ENCODE measurements at regions not wholly inside any gene's neighbourhood (a gene's known extent, or its start where the extent isn't known, plus 50 kb on each side); places are given as distances from the start of the nearest gene placed in this dataset.
"Not testable (repeated sequence)": the region's sequence is repeated elsewhere in the genome, so short reads cannot be mapped to it uniquely, and the experiment has no call there.

DNA sequence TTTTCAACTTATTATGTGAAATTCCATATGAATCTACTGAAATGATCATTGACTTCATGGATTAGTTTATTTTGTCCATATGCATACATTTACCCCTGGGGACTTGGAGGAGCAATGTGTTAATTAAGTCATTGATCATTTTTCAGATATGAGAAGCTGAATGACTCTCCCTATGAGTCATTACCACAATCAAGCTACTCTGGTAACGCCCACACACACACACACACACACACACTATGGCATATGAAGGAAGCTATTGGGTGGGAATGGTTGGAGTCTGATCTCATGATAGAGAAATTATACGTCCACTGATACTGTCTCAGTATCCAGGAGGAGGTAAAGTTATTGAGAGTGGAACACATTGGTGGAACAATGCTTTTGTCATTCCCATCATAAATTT, 528.9 kb downstream of the AGTPBP1 start:
- DNase-seq, result peak in 1 of 51 donors; percentile 10

DNA sequence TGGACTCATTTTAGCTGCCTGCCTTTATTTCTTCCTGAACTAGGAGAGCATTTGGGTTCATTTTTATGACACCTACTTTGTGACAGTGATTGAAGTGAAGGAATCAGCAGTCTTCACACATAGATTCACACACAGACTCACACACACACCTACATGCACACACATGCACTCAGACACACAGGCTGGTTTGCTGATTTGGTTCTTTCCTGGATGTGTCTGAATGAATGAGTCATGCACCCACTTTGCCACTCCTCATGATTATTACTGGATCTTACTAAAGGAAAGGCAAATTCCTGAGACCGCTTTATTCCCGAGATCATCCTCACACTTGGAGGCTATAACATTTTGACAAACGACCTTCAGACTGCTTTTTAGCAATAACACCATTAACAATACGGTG, 529.5 kb downstream of the AGTPBP1 start:
- no peak for DNase-seq

DNA sequence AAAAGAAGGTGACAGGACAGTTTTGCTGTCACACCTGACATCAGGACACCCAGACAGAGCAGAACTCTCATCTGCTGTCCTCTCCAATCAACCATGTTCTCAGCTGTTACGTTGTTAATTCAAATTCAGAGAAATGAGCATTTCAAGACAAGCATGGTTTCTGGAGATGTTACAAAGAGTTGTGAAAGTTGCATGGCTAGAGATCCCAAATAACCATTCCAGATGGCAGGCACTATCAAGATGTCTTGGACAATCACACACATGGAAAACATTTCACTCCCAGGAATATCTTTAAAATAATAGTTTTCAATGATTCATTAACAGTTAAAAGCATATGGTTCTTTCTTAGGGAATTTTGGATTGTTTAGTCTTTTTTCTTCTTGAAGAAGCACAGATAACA, 533.1 kb downstream of the AGTPBP1 start:
- DNase-seq, result no peak

DNA sequence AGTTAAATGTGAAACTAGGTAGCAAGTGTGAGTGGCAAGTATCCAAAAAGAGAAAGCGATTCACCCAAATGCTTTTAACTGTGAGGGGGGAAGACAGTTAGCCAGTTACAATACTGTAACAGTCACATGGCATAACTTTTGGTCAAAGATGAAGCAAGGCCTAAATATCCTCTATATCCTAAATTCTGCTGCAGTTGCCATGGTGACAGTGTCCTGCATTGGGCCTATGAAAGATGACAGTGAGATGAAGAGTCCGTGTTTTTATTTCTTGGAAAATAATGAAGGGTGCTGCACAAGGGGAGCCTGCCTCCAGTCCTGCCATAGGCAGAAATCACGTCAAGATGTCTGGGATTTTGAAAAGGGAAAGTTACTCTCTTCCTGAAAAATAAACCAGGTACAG, 534.6 kb downstream of the NTRK2 start:
- DNase-seq, result peak in 1 of 51 donors; percentile 1

DNA sequence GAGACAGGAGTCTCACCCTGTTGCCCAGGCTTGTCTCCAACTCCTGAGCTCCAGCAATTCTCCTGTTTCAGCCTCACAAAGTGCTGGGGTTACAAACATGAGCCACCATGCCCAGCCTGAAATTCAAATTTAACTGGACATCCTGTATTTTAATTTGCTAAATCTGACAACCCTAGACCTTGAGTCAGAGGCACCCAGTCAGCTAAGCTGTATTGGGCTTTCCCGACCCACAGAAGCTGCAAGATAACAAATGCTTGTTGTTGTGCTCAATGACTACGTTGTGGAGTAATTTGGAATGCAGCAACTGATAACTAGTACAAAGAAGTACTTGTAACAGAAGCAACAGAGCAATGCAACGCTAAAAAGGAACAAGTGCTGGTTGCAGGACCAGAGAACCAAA, 533.1 kb downstream of the NTRK2 start:
- DNase-seq, result peak in 8 of 51 donors; percentile 3 to 51 (median 28)

DNA sequence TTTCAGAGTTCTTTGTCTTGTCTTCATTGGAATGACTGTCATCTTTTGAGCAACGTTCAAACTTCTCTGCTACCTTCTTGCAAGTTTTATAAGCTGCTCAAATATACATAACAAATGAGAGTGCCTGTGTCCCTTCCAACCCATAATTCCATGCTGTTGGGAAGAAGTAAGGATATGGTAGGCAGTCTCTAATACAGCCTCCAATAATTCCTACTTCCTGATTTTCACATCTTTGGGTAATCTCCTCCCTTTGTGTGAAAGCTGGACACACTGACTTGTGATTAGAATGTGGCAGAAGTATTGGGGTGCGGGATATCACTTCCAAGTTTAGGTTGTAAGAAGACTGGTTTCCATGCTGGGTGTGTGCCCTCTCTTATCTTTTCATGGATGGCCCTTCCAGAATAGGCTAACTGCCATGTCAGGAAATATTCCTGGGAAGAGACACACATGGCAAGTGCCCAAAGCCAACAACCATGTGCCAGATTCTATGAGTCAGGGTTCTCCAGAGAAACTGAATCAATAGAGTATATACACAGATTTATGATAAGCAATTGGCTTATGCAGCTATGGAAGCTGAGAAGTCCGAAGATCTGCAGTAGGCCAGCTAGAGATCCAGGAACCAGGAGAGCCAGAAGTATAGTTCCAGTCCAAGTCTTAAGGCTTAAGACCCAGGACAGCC, 531.3 kb downstream of the NTRK2 start:
- DNase-seq, result no peak

DNA sequence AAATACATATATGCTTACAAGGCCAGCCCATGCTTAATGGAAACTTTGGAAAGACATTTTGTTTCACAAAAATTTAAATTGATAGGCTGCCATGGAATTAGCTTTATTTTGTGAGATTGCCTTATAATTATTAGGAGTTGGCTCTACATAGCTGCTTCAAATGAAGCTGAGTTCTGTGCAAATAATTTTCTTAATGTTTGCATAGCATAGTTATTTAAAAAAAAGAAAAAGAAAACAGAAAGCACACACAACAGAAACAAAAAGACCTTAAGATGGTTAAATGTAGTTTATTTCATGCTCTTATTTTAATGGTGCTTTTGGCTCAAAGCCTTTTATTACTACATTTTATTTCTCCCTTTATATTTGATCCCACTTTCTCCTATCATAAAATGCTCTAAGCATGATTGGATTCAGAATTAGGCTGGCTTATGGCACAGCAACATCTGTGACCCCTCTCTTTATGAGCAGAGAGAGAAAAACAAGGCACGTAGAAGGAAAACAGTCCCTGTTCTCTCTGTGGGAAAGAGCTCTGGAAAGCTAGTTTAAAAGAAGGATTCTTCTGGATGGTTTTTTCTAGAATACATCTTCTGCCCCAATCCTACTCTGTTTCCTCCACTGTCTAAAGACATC, 530.5 kb downstream of the NTRK2 start:
- DNase-seq, result no peak

DNA sequence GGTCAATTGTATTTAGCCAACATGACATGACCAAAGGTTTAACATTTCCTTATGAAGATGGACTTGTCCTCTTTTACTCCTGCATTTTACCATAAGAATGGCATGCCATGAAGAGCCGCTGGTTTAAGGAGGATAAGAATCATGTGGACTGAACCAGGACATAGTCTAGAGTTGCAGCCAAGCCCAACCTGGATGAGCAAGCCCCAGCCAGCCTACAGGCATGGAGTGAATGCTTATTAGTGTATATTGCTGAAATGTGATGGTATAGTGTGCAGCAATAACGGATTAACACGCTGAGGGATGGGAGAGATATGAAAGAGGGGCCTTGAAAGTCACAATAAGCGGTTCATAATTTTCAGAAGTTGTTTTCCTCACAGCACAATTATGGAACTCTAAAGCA, 523.2 kb downstream of the NTRK2 start:
- no peak for DNase-seq

DNA sequence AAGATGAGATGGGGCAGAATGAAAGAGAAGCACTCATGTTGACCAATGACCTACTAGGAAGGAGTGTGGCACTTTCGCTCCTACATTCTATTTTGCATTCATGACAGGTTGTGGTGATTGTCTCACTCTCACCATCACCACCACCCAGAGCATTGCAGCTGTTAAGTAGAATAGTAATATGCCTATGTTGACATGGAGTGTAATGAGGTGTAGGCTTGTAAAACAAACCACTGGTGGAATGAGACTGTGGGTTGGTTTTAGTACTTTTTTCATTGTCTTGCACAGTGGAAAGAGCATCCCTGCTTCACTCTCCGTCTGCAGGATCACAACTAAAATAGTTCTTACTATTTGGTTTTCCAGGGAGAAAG, 516.7 kb downstream of the NTRK2 start:
- no peak for DNase-seq

DNA sequence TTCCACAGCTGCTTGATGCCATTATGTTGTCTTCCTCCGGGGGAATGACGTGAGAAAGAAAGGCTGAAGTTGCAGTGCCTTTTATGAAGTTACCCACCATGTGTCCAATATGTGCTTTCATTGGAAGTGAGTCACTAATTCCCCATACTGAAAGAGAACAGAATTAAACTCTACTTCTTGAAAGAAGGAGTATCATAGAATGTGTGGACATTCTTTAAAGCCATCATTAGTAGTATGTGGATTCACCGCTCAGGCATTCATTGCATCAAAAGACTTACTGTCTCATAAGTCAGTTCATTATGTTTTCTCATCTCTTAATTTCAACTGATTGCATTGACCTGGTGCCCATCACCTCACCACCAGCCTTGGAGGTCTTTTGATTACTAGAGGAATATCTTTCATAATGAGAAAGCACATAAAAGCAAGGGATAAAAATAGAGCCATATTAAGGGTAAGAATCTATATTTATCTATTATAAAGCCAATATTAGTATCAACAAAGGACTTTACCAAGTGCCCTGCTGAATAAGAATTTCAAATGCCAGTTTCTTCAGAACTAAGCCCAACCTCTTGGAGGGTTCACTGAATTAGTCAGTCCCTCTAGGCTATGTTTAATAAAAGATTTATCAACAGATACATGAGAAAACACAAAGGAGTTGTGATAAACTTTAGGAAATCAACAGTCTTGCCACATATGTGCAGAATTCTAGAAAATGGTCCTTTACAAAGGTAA, 516.1 kb downstream of the NTRK2 start:
- no peak for DNase-seq

DNA sequence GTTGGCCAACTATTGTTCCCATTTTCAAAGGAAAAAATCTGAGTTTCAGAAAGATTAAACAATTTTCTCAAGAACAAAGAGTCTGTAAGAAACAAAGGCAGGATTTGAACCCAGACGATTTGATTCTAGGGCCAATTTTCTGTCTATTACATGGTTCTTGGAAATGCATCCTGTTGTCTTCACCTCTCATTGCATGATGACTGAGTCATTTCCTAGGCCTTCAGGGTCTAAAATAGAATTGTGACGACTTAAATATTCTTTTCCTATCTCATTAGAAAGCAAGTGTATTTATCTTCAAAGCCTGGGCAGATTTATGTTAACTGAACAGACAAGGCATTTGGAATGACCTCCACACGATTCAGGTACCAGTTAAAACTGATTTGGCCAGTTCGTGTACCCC, 512.9 kb downstream of the NTRK2 start:
- DNase-seq, result no peak

DNA sequence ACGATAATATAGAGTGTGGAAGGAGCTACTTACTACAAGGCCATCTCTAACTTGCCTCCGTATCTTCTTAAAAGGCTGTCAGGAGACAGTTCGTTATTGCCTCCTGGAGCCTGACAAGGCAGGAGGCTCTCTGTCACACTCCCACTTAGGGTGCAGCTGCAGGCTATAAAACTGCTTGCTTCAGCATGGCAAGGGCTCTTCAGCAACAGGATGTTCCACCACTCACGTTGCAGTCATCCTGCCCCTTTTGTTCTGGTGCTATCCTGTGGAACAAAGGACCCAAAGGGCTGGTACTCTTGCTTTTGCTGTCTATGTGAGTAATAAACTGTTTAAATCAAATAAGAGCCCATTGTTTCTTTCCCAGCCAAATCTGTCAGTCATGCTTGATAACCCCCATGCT, 508.9 kb downstream of the NTRK2 start:
- peak in 6 of 51 donors; percentile 1 to 10 (median 4) for DNase-seq

DNA sequence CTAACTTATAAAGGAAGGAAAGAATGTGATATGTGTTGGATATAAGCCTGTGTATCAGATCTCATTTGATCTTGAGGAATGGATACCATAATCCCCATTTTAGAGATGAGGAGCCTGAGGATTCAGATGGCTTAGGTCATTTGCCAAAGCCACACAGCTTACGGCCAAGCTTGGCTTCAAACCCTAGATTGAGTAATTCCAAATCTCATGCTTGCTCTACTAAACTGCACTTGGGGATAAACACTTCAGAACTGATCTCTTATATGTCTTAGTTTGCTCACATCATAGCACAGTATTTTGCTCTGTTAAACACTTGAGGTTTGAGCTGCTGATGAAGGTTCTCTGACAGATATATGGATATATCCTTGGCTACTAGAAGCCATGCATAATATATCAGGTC, 504.4 kb downstream of the NTRK2 start:
- no peak for DNase-seq

DNA sequence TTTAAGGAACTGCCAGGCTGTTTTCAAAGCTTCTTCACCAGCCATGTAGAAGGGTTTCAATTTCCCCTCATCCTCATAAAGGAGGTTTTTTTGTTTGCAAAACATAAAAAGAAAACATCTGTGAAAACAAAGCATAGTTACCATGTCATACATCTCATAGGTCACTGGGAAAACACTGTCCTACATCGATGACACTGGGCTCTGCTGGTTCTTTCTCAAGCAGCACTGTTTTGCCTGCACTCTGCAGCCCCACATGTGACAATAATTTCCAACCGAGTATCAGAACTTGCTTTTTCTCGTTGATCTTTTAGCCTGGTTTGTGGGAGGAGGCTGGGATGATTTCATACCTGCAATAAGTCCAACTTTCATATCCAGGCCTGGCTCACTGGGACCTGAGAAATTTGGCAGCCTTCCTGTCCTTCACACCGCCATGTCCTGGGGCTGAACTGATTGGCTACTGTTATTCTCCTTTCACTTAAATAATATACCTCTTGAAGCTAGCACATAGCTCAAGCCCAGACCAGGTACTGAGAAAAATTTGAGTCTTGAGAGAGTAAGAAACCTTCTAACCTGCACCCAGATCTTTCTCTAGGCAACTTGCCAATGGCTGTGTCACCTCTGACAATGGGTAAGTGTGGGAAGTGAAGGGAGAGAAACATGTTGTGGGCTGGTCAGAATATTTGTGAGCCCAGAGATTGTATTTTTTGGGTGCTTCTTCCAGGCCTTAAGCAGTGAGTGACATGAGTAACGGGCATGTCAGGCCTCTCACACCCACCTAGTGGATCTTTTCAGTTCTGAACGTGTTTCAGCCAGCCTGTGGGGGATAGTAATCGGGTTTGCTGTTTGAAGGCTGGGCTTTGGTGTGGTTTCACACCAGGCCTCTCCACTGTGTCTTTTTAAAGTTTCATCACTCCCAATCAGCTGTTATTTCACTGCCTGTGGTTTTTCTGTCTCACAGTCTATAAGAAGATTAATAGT, 502.8 kb downstream of the NTRK2 start:
- DNase-seq, result no peak

DNA sequence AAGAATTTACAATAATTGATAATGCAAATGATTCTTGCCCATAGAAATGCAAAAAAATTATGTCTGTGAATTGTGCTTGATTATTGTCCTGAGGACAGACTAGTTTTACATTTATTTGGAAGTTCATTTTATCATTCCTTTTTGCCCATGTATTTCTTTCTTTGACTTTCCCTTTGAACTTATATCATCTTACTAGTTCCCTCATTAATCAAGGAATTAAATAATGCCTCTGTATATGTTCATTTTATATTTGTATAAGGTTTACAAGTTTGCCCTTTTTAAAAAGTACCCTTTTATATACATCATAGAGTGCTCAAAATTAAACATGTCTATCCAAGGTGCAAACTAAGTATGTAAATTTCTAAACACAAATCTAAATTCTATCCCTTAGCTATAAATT, 501.6 kb downstream of the NTRK2 start:
- DNase-seq, result no peak

DNA sequence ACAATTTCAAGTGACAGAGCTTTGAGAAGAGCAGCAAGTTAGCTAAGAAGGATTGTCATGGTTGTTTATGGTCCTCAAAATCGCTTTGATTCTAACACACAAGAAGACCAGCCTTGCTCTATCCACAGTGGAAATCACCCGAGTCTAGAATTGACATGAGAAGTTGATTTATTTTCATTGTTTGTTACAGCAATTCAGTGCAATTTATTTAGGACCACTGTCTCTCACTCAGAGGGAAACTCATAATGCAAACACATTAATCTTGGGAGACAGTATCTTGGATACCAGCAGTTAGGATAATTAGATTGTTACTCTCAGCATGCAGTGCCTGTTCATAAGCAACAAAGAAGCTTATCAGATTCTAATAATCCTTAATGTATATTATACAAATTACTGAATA, 498.9 kb downstream of the NTRK2 start:
- DNase-seq, result no peak

DNA sequence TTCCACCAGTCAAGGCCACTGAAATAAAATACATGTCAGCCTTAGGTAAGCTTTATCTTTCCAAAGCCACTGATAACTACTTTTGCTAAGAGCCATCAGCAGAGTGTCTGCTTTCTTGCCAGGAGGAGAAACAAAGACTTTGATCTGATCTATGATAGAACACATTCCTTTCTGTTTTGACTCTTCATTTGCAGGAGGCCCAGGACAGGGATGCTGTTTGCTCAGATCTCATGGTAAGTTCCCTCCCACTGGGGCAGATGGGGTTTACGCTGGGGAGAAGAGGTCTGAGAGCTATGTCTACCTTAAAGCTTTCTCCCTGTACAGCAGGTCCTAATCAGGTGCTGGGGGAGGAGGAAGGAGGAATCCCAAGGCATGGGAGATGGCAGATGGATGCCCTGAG, 497.6 kb downstream of the NTRK2 start:
- DNase-seq, result no peak

DNA sequence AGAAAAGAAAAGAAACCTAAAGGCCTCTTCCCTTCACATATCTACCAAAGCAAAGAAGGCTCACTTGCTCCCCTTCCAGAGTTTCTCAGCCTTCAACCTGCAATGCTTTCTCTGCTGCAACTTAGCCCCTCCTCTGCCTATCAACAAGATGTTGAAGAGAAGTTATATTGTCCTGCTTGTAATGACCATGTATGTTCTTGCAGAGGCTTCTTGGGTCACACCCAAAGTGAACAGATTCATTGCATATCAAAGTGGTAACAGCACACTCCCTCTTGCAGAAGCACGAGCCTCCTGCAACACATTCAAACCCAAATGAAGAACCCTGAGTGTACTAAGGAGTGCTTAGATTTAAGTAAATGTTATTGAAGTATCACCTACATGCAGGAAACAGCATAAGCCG, 494.3 kb downstream of the NTRK2 start:
- no peak for DNase-seq

DNA sequence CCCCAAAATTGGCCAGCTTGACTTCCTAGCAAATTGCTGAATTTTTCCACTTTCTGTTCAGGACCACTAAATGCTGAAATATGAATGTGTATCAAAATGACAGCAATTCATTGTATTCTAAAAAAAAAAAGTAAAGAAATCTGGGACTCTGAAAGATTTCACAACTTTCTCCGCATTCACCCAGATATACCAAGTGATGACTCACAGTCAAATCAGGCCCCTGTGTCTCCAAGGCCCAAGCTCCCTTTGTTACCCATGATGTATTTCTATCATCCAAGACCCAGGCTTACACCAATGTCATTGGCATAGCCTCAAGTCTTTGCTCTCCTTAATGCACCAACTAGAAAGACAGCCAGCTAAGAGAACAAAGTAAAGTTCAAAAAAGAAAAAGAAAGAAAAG, 493.9 kb downstream of the NTRK2 start:
- no peak for DNase-seq

DNA sequence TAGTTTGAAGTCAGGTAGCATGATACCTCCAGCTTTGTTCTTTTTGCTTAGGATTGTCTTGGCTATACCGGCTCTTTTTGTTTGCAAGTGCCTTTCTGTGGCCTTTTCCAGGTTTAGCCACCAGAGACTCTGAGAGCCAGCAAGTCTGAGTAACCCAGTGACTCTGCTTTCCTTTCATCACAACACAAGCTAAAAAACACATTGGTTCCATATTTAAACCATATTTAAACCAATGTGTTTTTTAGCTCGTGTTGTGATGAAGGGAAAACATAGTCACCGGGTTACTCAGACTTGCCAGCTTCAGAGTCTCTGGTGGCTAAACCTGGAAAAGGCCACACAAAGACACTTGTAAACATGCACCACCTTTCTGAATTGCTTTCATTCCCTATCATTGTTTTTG, 493.3 kb downstream of the NTRK2 start:
- DNase-seq, result no peak

DNA sequence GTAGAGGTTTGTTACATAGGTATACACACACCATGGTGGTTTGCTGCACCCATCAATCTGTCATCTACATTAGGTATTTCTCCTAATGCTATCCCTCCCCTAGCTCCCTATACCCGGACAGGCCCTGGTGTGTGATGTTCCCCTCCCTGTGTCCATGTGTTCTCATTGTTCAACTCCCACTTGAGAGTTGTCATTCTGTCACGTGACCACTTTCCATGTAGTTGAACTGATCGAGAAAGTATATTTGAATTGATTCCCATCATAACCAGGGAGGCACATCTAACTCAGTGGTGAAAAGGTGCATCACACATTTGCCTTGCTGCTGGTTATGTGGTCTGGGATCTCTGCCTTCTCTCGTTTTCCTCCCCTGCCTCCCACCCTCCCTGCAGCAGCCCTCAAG, 491.4 kb downstream of the NTRK2 start:
- DNase-seq, result not testable (repeated sequence)

DNA sequence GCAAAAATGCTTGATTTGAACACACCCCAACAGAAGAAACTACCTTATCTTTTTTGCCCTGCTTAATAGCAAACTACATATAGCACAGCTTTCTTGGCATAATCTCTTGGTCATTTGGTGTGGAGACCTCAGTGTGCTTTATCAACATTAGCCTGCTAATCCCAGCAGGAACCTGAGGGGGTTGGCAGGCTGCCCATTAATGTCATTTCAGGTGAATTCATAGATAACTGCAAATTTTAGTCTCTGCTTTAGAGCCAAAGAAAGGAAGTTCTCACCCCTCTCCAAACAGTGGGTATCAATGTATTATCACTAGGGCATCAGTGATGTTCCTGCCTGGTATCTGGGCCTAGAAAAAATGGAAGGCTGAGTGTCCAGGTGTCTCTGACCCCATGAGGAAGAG, 489.0 kb downstream of the NTRK2 start:
- DNase-seq, result no peak
